Upper lobe of right lung (tissue), 1 donor: ENCODE measurements at regions not wholly inside any gene's neighbourhood (a gene's known extent, or its start where the extent isn't known, plus 50 kb on each side); places are given as distances from the start of the nearest gene placed in this dataset.

Source experiments
- ATAC-seq: fragments of 200-7000 bp; cut with Tn5 transposase; one replicate; pipeline ENCODE4 v1.9.1; 2020; ENCODE audit warnings: mild to moderate bottlenecking, moderate library complexity
- DNase-seq: peaks from one replicate; pipeline ENCODE4 v3.0.0-alpha.2; 2020
- H3K27ac ChIP-seq: fragments of 200-600 bp; one replicate; pipeline ENCODE4 v1.8.0; 2022
- H3K27me3 ChIP-seq: fragments of 200-600 bp; one replicate; pipeline ENCODE4 v1.8.0; 2022; ENCODE audit warnings: mild to moderate bottlenecking
- H3K36me3 ChIP-seq: fragments of 200-600 bp; one replicate; pipeline ENCODE4 v1.8.0; 2022
- H3K4me1 ChIP-seq: fragments of 200-600 bp; one replicate; pipeline ENCODE4 v1.8.0; 2022
- H3K4me3 ChIP-seq: fragments of 200-600 bp; one replicate; pipeline ENCODE4 v1.8.0; 2022; ENCODE audit warnings: mild to moderate bottlenecking
- H3K9me3 ChIP-seq: fragments of 200-600 bp; one replicate; pipeline ENCODE4 v1.8.0; 2022
- intact Hi-C: fragments of 100-400 bp; cut with DNase I; formaldehyde crosslinking; loops from one replicate; pipeline ENCODE4 v1.11.0; 2022
- TF ChIP-seq, protein P1 (sequence below): fragments of 200-600 bp; IDR thresholded peaks from one replicate; pipeline ENCODE4 v1.8.0; 2022; ENCODE audit warnings: antibody characterized with exemption
- donor health status: DM: no; HTN: yes; CAD: no; lungs with severe emphysema.

DNA sequence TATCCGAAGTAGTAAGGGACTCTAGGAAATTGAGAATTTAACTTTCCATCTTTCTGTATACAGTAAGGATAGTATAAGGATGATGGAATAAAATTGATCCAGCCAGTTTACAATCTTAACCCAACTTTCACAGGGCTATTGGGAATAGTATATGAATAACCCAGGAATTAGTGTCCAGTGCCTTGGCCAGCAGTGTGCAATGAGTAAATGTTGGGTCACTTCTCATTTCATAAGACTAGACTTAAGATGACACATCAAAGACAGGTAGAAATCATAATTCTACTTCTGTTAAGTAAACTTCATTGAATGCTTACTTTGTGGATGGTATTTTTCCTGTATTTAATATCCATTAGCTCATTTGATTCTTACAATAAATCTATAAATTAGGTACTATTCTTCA lies 949.6 kb upstream of the GOT2 start:
- TF ChIP-seq, protein P1, sequence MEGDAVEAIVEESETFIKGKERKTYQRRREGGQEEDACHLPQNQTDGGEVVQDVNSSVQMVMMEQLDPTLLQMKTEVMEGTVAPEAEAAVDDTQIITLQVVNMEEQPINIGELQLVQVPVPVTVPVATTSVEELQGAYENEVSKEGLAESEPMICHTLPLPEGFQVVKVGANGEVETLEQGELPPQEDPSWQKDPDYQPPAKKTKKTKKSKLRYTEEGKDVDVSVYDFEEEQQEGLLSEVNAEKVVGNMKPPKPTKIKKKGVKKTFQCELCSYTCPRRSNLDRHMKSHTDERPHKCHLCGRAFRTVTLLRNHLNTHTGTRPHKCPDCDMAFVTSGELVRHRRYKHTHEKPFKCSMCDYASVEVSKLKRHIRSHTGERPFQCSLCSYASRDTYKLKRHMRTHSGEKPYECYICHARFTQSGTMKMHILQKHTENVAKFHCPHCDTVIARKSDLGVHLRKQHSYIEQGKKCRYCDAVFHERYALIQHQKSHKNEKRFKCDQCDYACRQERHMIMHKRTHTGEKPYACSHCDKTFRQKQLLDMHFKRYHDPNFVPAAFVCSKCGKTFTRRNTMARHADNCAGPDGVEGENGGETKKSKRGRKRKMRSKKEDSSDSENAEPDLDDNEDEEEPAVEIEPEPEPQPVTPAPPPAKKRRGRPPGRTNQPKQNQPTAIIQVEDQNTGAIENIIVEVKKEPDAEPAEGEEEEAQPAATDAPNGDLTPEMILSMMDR: no peak
- Histone ChIP-seq H3K27me3 (no peaks in the 10 kb centered on the region), H3K4me3 (no peak overlapping the region), H3K9me3 (no peaks in the 10 kb centered on the region), H3K27ac (no peak overlapping the region), H3K4me1 (no peaks in the 10 kb centered on the region), H3K36me3 (no peaks in the 10 kb centered on the region)
- DNase-seq (no peak), ATAC-seq (no peak)
- intact Hi-C loops: no loop called here

GRCh38 chr16:59665618-59666220 lies 931.6 kb upstream of the GOT2 start:
- no peak overlapping the region for H3K4me3 ChIP-seq
- no peaks in the 10 kb centered on the region for H3K9me3 ChIP-seq
- no peaks in the 10 kb centered on the region for H3K27me3 ChIP-seq
- TF ChIP-seq, protein P1: no peak
- DNase-seq (no peak), ATAC-seq (no peak)
- no peak overlapping the region for H3K27ac ChIP-seq
- no peaks in the 10 kb centered on the region for H3K36me3 ChIP-seq
- H3K4me1 ChIP-seq: no peaks in the 10 kb centered on the region
- intact Hi-C loops: no loop called here

DNA sequence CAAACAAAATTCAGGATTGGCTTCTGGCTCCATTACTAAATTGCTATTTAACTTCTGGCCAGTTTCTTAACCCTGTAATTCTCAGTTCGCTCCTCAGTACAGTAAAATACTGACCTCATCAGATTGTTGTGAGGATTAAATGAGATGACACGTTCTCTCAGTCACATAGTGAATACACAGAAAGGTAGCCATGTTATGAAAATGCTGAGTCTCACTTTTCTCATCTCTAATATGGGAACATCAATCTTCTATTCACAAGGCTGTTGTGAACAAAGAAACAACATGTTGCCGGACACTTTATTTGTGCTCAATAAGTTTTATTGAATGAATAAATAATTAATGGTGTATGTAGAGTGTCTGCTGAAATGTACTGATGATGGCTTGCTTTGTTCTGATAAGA lies 924.5 kb upstream of the GOT2 start:
- no peak for DNase-seq
- no peak overlapping the region for H3K27ac ChIP-seq
- H3K36me3 ChIP-seq: no peaks in the 10 kb centered on the region
- no peaks in the 10 kb centered on the region for H3K27me3 ChIP-seq
- H3K4me3 ChIP-seq: no peak overlapping the region
- intact Hi-C loops: no loop called here
- TF ChIP-seq, protein P1: no peak
- H3K9me3 ChIP-seq: no peaks in the 10 kb centered on the region
- no peaks in the 10 kb centered on the region for H3K4me1 ChIP-seq
- ATAC-seq: no peak

DNA sequence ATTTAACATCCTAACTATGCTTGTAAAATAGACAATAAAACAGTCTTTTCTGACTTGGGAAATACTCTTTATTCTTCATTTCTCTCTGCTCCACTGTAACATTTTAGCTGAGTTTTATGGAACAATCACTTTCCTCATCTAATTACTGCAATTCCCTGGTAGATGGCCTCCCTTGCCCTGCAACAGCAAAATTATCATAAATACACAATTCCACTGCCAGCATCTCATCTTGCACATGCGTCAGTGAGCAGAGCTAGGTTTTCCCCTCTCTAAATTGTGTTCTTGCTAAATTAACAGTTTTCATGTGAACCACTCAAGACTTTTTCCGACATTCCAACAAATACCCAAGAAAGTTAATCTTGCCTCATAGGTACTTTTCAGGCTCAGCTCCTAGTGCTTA lies 920.9 kb upstream of the GOT2 start:
- no peak for ATAC-seq
- no peaks in the 10 kb centered on the region for H3K36me3 ChIP-seq
- intact Hi-C loops: no loop called here
- H3K4me1 ChIP-seq: no peaks in the 10 kb centered on the region
- no peaks in the 10 kb centered on the region for H3K9me3 ChIP-seq
- H3K27me3 ChIP-seq: no peaks in the 10 kb centered on the region
- DNase-seq: no peak
- no peak overlapping the region for H3K4me3 ChIP-seq
- H3K27ac ChIP-seq: no peak overlapping the region
- TF ChIP-seq, protein P1: no peak

DNA sequence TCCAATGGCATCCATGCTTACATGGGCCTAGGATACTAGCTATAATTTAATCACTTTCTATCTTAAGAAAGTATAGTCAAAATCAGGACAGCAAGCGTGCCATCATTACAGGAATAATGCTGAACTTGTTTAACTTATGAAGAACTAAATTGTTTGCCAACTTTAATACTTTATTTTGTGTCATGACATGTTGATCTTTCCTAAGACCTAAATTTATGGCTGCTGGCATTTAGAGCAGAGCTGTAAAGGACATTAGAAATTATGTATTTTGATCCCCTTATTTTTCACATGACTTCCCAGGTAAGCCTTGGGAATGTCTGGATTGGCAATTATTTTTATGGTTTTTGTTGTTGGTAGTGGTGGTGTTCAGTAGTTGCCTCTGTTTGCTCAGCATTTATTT lies 920.3 kb upstream of the GOT2 start:
- no peaks in the 10 kb centered on the region for H3K36me3 ChIP-seq
- H3K27me3 ChIP-seq: no peaks in the 10 kb centered on the region
- no peaks in the 10 kb centered on the region for H3K9me3 ChIP-seq
- no peak overlapping the region for H3K27ac ChIP-seq
- ATAC-seq (no peak), DNase-seq (no peak)
- intact Hi-C loops: no loop called here
- TF ChIP-seq, protein P1: no peak
- no peaks in the 10 kb centered on the region for H3K4me1 ChIP-seq
- no peak overlapping the region for H3K4me3 ChIP-seq

GRCh38 chr16:59651662-59652061 lies 917.5 kb upstream of the GOT2 start:
- Histone ChIP-seq H3K27ac (no peak overlapping the region), H3K27me3 (no peaks in the 10 kb centered on the region), H3K9me3 (no peaks in the 10 kb centered on the region), H3K4me3 (no peak overlapping the region), H3K36me3 (no peaks in the 10 kb centered on the region), H3K4me1 (no peaks in the 10 kb centered on the region)
- TF ChIP-seq, protein P1: no peak
- no peak for DNase-seq
- ATAC-seq: no peak
- intact Hi-C loops: no loop called here
